Superior temporal gyrus (tissue), 1 donor: ENCODE measurements at regions not wholly inside any gene's neighbourhood (a gene's known extent, or its start where the extent isn't known, plus 50 kb on each side); places are given as distances from the start of the nearest gene placed in this dataset.

ENCODE experiments used
- DNase-seq: peaks from one replicate; pipeline ENCODE4 v3.0.0-alpha.2; 2016; ENCODE audit errors: extremely low spot score

- DNase-seq, result no peak
Measured at GRCh38 chr4:181477591-181477990, 765.6 kb upstream of the TENM3 start.

- no peak for DNase-seq
Measured at GRCh38 chr4:181478656-181479055, 764.5 kb upstream of the TENM3 start.

- DNase-seq, result no peak
Measured at GRCh38 chr4:181479141-181479540, 764.1 kb upstream of the TENM3 start.

GRCh38 chr4:181484396-181484795, 758.8 kb upstream of the TENM3 start:
- no peak for DNase-seq

GRCh38 chr4:181488926-181489325, 754.3 kb upstream of the TENM3 start:
- no peak for DNase-seq

GRCh38 chr4:181498148-181498547, 745.1 kb upstream of the TENM3 start:
- DNase-seq, result no peak

GRCh38 chr4:181502611-181503010, 740.6 kb upstream of the TENM3 start:
- DNase-seq, result no peak

GRCh38 chr4:181503687-181504390, 739.4 kb upstream of the TENM3 start:
- no peak for DNase-seq

GRCh38 chr4:181504924-181505323, 738.3 kb upstream of the TENM3 start:
- no peak for DNase-seq

GRCh38 chr4:181507180-181507835, 735.9 kb upstream of the TENM3 start:
- no peak for DNase-seq

GRCh38 chr4:181507938-181508337, 735.3 kb upstream of the TENM3 start:
- no peak for DNase-seq

GRCh38 chr4:181508601-181509000, 734.6 kb upstream of the TENM3 start:
- DNase-seq, result no peak

- no peak for DNase-seq
Measured at GRCh38 chr4:181509073-181509472, 734.1 kb upstream of the TENM3 start.

- no peak for DNase-seq
Measured at GRCh38 chr4:181517491-181517890, 725.7 kb upstream of the TENM3 start.

GRCh38 chr4:181520790-181521189, 722.4 kb upstream of the TENM3 start:
- DNase-seq, result no peak

GRCh38 chr4:181523973-181524372, 719.2 kb upstream of the TENM3 start:
- DNase-seq, result no peak

- no peak for DNase-seq
Measured at GRCh38 chr4:181524499-181524898, 718.7 kb upstream of the TENM3 start.

GRCh38 chr4:181525634-181526033, 717.6 kb upstream of the TENM3 start:
- DNase-seq, result no peak

- DNase-seq, result peak; percentile 89
Measured at GRCh38 chr4:181528570-181529184, 714.5 kb upstream of the TENM3 start.

- no peak for DNase-seq
Measured at GRCh38 chr4:181529537-181529936, 713.7 kb upstream of the TENM3 start.

GRCh38 chr4:181536196-181536746, 706.9 kb upstream of the TENM3 start:
- no peak for DNase-seq

GRCh38 chr4:181536811-181537434, 706.3 kb upstream of the TENM3 start:
- no peak for DNase-seq
